GM18861 (cell line): ENCODE measurements at regions not wholly inside any gene's neighbourhood (a gene's known extent, or its start where the extent isn't known, plus 50 kb on each side); places are given as distances from the start of the nearest gene placed in this dataset.
"Not testable (repeated sequence)": the region's sequence is repeated elsewhere in the genome, so short reads cannot be mapped to it uniquely, and the experiment has no call there.

Source experiments
- ATAC-seq: cut with Tn5 transposase; IDR thresholded peaks from one replicate; pipeline ENCODE4 v1.9.1; 2021; ENCODE audit not compliant: unreplicated experiment

GRCh38 chr4:120316416-120316815, 249.8 kb upstream of the MAD2L1 start:
- no peak for ATAC-seq

- ATAC-seq: no peak
These were observed 248.3 kb upstream of the MAD2L1 start for GRCh38 chr4:120314969-120315368.

- ATAC-seq: no peak
These were observed 238.2 kb upstream of the MAD2L1 start for GRCh38 chr4:120304801-120305200.

GRCh38 chr4:120299631-120300030, 233.0 kb upstream of the MAD2L1 start:
- ATAC-seq: no peak

- ATAC-seq: no peak
These were observed 226.7 kb upstream of the MAD2L1 start for GRCh38 chr4:120293341-120293740.

- no peak for ATAC-seq
These were observed 224.9 kb upstream of the MAD2L1 start for GRCh38 chr4:120291541-120291940.

- no peak for ATAC-seq
These were observed 223.9 kb upstream of the MAD2L1 start for GRCh38 chr4:120290553-120290952.

- no peak for ATAC-seq
These were observed 220.2 kb upstream of the MAD2L1 start for GRCh38 chr4:120286813-120287212.

GRCh38 chr4:120281581-120281980, 214.9 kb upstream of the MAD2L1 start:
- no peak for ATAC-seq

GRCh38 chr4:120277391-120277790, 210.7 kb upstream of the MAD2L1 start:
- ATAC-seq: no peak

- no peak for ATAC-seq
These were observed 200.0 kb upstream of the MAD2L1 start for GRCh38 chr4:120266602-120267001.

GRCh38 chr4:120263618-120264017, 197.0 kb upstream of the MAD2L1 start:
- no peak for ATAC-seq

GRCh38 chr4:120261117-120261516, 194.5 kb upstream of the MAD2L1 start:
- ATAC-seq: no peak

GRCh38 chr4:120256112-120256775, 189.6 kb upstream of the MAD2L1 start:
- ATAC-seq: not testable (repeated sequence)

GRCh38 chr4:120238277-120238973, 171.8 kb upstream of the MAD2L1 start:
- ATAC-seq: no peak

- no peak for ATAC-seq
These were observed 170.2 kb upstream of the MAD2L1 start for GRCh38 chr4:120236873-120237272.

- no peak for ATAC-seq
These were observed 165.4 kb upstream of the MAD2L1 start for GRCh38 chr4:120232050-120232449.

GRCh38 chr4:120228086-120228485, 161.4 kb upstream of the MAD2L1 start:
- ATAC-seq: no peak

- ATAC-seq: no peak
These were observed 160.9 kb upstream of the MAD2L1 start for GRCh38 chr4:120227554-120227953.

- ATAC-seq: no peak
These were observed 158.9 kb upstream of the MAD2L1 start for GRCh38 chr4:120225527-120225926.

GRCh38 chr4:120218981-120219380, 152.3 kb upstream of the MAD2L1 start:
- ATAC-seq: no peak

- no peak for ATAC-seq
These were observed 148.7 kb upstream of the MAD2L1 start for GRCh38 chr4:120215350-120215749.
